Parathyroid adenoma (tissue), 2 donors: ENCODE measurements at regions not wholly inside any gene's neighbourhood (a gene's known extent, or its start where the extent isn't known, plus 50 kb on each side); places are given as distances from the start of the nearest gene placed in this dataset.

Experiments used
- H2AFZ ChIP-seq: fragments of 300-600 bp; sonication (generic); one replicate; pipeline ENCODE4 v1.7.0; 2017; ENCODE audit warnings: antibody characterized with exemption, mild to moderate bottlenecking
- H3K27ac ChIP-seq: fragments of 300-600 bp; sonication (generic); one replicate; pipeline ENCODE4 v1.7.0; 2017
- H3K27me3 ChIP-seq: fragments of 300-600 bp; sonication (generic); one replicate; pipeline ENCODE4 v1.7.0; 2017; ENCODE audit warnings: low read length; ENCODE audit not compliant: control insufficient read depth, insufficient read depth
- H3K36me3 ChIP-seq: fragments of 300-600 bp; sonication (generic); one replicate; pipeline ENCODE4 v1.7.0; 2017; ENCODE audit warnings: low read length; ENCODE audit not compliant: control insufficient read depth, insufficient read depth
- H3K4me1 ChIP-seq: fragments of 300-600 bp; sonication (generic); one replicate; pipeline ENCODE4 v1.7.0; 2017; ENCODE audit warnings: control low read depth
- H3K4me2 ChIP-seq: fragments of 300-600 bp; sonication (generic); one replicate; pipeline ENCODE4 v1.7.0; 2017; ENCODE audit warnings: low read length
- H3K4me3 ChIP-seq: fragments of 300-600 bp; sonication (generic); one replicate; pipeline ENCODE4 v1.7.0; 2017; ENCODE audit warnings: low read depth, low read length
- H3K79me2 ChIP-seq: fragments of 300-600 bp; sonication (generic); one replicate; pipeline ENCODE4 v1.7.0; 2017; ENCODE audit warnings: control low read depth
- H3K9ac ChIP-seq: fragments of 300-600 bp; sonication (generic); one replicate; pipeline ENCODE4 v1.7.0; 2017; ENCODE audit warnings: mild to moderate bottlenecking
- H3K9me3 ChIP-seq: fragments of 300-600 bp; sonication (generic); one replicate; pipeline ENCODE4 v1.7.0; 2017; ENCODE audit warnings: low read length; ENCODE audit not compliant: control insufficient read depth
- TF ChIP-seq, protein P1 (sequence below): fragments of 300-600 bp; sonication (generic); IDR thresholded peaks from one replicate; pipeline ENCODE4 v1.7.0; 2017; ENCODE audit warnings: antibody characterized with exemption, mild to moderate bottlenecking
- donor health status: primary hyperparathyroidism.

DNA sequence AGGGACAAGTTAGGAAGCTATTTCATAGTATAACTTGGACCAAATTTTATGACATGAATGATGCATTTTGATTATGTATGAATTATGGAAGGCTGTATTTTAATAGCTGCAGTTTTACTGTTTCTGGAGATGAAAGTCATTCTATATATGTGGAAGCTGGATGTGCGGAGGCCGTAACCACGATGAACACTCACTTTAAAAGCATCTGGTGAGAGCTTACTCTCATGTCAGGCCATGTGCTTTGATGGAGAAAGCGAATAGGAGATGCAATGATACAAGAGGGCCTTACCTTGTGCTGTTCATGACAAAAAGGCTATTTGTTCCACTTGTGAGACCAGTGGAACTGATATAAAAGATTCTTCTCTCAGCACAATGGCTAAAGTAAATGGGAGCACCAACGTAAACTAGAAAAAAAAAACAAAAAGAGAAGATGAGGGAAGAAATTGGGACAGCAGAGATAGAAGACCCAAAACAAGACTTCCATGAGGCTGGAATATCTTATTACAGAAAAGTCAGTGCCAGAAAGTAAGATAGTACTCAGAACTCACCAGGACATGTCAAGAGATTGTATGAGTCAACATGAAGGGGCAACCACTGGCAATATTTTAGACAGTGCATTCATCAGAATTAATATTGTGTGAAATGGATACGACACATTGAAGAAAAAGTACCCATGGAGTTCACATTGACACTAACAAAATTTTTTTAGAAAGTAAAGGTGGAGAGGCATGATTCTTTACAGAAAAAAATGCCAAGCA is 63.3 kb upstream of the GAB1 start:
- H3K4me2 ChIP-seq = no peak overlapping the region

DNA sequence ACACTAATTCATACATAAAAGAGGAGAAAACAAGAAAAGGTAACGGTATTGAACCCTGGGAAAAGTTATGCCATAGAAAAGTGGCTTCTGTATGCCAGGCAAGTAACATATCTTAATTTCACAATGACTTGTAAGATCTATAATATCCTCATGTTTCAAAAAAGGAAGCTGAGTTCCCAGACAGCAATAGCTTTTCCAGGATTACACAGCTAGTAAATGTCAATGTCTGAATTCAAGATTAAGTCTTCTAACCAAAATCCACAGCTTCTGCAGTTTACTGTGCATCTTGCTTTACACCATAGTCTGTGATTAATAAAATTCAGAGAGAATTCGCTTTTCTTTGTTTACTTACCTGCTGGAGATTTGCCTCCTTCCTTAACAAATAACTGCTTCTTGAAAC is 55.8 kb upstream of the GAB1 start:
- H3K4me1 ChIP-seq = no peaks in the 10 kb centered on the region
- H3K4me2 ChIP-seq = no peak overlapping the region
- no peaks in the 10 kb centered on the region for H3K79me2 ChIP-seq
- TF ChIP-seq, protein P1, sequence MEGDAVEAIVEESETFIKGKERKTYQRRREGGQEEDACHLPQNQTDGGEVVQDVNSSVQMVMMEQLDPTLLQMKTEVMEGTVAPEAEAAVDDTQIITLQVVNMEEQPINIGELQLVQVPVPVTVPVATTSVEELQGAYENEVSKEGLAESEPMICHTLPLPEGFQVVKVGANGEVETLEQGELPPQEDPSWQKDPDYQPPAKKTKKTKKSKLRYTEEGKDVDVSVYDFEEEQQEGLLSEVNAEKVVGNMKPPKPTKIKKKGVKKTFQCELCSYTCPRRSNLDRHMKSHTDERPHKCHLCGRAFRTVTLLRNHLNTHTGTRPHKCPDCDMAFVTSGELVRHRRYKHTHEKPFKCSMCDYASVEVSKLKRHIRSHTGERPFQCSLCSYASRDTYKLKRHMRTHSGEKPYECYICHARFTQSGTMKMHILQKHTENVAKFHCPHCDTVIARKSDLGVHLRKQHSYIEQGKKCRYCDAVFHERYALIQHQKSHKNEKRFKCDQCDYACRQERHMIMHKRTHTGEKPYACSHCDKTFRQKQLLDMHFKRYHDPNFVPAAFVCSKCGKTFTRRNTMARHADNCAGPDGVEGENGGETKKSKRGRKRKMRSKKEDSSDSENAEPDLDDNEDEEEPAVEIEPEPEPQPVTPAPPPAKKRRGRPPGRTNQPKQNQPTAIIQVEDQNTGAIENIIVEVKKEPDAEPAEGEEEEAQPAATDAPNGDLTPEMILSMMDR = no peak
- H2AFZ ChIP-seq = no peak overlapping the region
- no peak overlapping the region for H3K9ac ChIP-seq
- no peak overlapping the region for H3K4me3 ChIP-seq
- no peaks in the 10 kb centered on the region for H3K36me3 ChIP-seq
- no peaks in the 10 kb centered on the region for H3K9me3 ChIP-seq
- H3K27me3 ChIP-seq = no peaks in the 10 kb centered on the region
- no peak overlapping the region for H3K27ac ChIP-seq

More for the DNA sequence above, 63.3 kb upstream of the GAB1 start:
- Histone ChIP-seq H3K9ac (no peak overlapping the region), H3K4me1 (no peaks in the 10 kb centered on the region), H2AFZ (no peak overlapping the region), H3K79me2 (no peaks in the 10 kb centered on the region), H3K27ac (no peak overlapping the region), H3K9me3 (no peaks in the 10 kb centered on the region), H3K27me3 (no peaks in the 10 kb centered on the region), H3K36me3 (no peaks in the 10 kb centered on the region), H3K4me3 (no peak overlapping the region)
- TF ChIP-seq, protein P1 = no peak

DNA sequence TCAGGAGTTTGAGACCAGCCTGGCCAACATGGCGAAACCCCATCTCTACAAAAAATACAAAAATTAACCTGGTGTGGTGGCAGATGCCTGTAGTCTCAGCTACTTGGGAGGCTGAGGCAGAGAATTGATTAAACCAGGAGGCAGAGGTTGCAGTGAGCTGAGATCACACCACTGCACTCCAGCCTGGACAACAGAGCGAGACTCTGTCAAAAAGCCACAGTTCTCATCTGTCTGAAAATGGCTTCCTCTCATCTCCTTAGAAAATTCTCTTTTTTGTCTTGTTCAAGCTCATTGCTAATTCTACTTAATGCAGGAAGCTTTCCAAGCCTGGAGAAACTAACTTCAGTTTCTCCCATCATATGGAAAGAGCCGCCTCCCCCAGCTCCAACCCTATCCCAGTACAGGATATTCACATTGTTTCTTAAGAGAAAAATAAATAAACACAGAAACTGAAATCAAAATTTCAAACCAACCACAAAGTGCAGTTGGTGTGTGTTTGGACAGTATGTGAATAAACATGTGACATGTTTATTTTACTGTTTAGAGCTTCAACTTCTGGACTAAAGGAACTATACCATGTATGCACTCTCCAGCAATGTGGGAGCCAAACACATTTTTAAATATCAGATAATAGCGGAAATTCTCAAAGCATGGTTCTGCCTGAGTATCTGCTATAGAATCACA is 55.0 kb upstream of the GAB1 start:
- no peak overlapping the region for H3K4me3 ChIP-seq
- H3K4me2 ChIP-seq = no peak overlapping the region
- TF ChIP-seq, protein P1 = no peak
- no peak overlapping the region for H3K9ac ChIP-seq
- no peaks in the 10 kb centered on the region for H3K4me1 ChIP-seq
- no peaks in the 10 kb centered on the region for H3K9me3 ChIP-seq
- H3K36me3 ChIP-seq = no peaks in the 10 kb centered on the region
- H3K27ac ChIP-seq = peak overlapping the region; percentile 32
- H3K27me3 ChIP-seq = no peaks in the 10 kb centered on the region
- H3K79me2 ChIP-seq = no peaks in the 10 kb centered on the region
- no peak overlapping the region for H2AFZ ChIP-seq

DNA sequence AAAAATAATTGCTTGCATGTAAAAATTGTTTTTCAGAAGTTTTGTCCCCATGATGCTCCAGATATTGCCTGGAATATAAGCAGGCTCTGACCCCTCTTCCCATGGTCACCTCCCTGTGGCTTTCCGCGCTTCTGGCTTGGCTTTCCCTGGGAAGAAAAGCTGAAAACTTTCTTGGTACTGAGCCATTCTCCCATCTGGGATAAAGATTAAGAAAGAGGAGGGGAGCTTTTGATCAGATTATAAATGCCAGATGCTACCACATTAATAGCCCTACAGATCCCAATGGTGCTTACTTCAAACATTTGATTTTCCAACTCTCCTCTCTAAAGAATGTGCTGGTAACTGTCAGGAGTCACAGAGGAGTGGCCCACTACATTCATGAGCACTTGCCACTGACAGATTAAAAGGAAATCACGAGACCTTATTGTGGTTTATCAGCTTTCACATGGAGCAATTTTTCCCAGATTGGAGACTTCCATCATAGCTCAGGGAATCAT is 54.4 kb upstream of the GAB1 start:
- no peaks in the 10 kb centered on the region for H3K9me3 ChIP-seq
- H3K9ac ChIP-seq = no peak overlapping the region
- no peak overlapping the region for H3K27ac ChIP-seq
- H3K4me3 ChIP-seq = no peak overlapping the region
- H3K36me3 ChIP-seq = no peaks in the 10 kb centered on the region
- H2AFZ ChIP-seq = no peak overlapping the region
- TF ChIP-seq, protein P1 = no peak
- H3K27me3 ChIP-seq = no peaks in the 10 kb centered on the region
- no peaks in the 10 kb centered on the region for H3K79me2 ChIP-seq
- no peak overlapping the region for H3K4me2 ChIP-seq
- H3K4me1 ChIP-seq = no peaks in the 10 kb centered on the region
